Liver (tissue), 8 donors: ENCODE measurements at regions not wholly inside any gene's neighbourhood (a gene's known extent, or its start where the extent isn't known, plus 50 kb on each side); places are given as distances from the start of the nearest gene placed in this dataset.

ENCODE experiments used
- DNase-seq: peaks from one replicate; pipeline ENCODE4 v3.0.0-alpha.2; 2017; ENCODE audit warnings: low spot score
- H3K27ac ChIP-seq, 2 donors: one replicate each; pipeline ENCODE4 v1.7.0; 2013; ENCODE audit warnings: inconsistent platforms in 2 of 2, low read length in 2 of 2, control low read depth in 1 of 2, low read depth in 1 of 2, mild to moderate bottlenecking in 1 of 2
- H3K27me3 ChIP-seq, 4 donors: one replicate each; pipeline versions ENCODE4 v1.6.1 to v1.7.0; 2013; ENCODE audit warnings: low read length in 3 of 4, inconsistent platforms in 1 of 4, mild to moderate bottlenecking in 1 of 4, moderate library complexity in 1 of 4; ENCODE audit not compliant: control insufficient read depth in 4 of 4, insufficient read depth in 4 of 4
- H3K36me3 ChIP-seq, 4 donors: one replicate each; pipeline versions ENCODE4 v1.6.1 to v1.7.0; 2013; ENCODE audit warnings: low read length in 3 of 4, mild to moderate bottlenecking in 3 of 4, low read depth in 1 of 4, moderate library complexity in 1 of 4; ENCODE audit not compliant: control insufficient read depth in 4 of 4, insufficient read depth in 3 of 4
- H3K4me1 ChIP-seq, 4 donors: one replicate each; pipeline versions ENCODE4 v1.6.1 to v1.7.0; 2013; ENCODE audit warnings: low read length in 3 of 4, mild to moderate bottlenecking in 3 of 4, moderate library complexity in 1 of 4; ENCODE audit not compliant: control insufficient read depth in 4 of 4, insufficient read depth in 4 of 4
- H3K4me3 ChIP-seq, 3 donors: one replicate each; pipeline versions ENCODE4 v1.6.1 to v1.7.0; 2013; ENCODE audit warnings: low read length in 3 of 3, control low read depth in 1 of 3, low read depth in 1 of 3, mild to moderate bottlenecking in 1 of 3
- H3K9ac ChIP-seq, 2 donors: one replicate each; pipeline ENCODE4 v1.7.0; 2013; ENCODE audit warnings: low read length in 2 of 2, mild to moderate bottlenecking in 2 of 2, moderate library complexity in 2 of 2, control low read depth in 1 of 2, low read depth in 1 of 2
- H3K9me3 ChIP-seq, 4 donors: one replicate each; pipeline versions ENCODE4 v1.6.1 to v1.7.0; 2013; ENCODE audit warnings: low read length in 3 of 4; ENCODE audit not compliant: control insufficient read depth in 4 of 4
- CTCF ChIP-seq: fragments of 150-350 bp; IDR thresholded peaks from 2 replicates; pipeline ENCODE4 v1.5.1; 2017; ENCODE audit warnings: improper control_type of control experiment, low read depth, low read length; ENCODE audit not compliant: missing input control
- FOXA2 ChIP-seq: IDR thresholded peaks from 2 replicates; pipeline ENCODE4 v1.6.1; 2016; ENCODE audit warnings: antibody characterized with exemption
- GABPA ChIP-seq, 2 donors: IDR thresholded peaks in 1 of 2; conservative IDR thresholded peaks in 1 of 2; 2 replicates each; pipeline ENCODE4 v1.6.1; 2016; ENCODE audit warnings: antibody characterized with exemption in 2 of 2, mild to moderate bottlenecking in 1 of 2, moderate library complexity in 1 of 2
- HNF4A ChIP-seq, 2 donors: conservative IDR thresholded peaks; 2 replicates each; pipeline ENCODE4 v1.6.1; 2016; ENCODE audit warnings: antibody characterized with exemption in 2 of 2, mild to moderate bottlenecking in 2 of 2
- HNF4G ChIP-seq: IDR thresholded peaks from 2 replicates; pipeline ENCODE4 v1.6.1; 2016; ENCODE audit warnings: antibody characterized with exemption
- RAD21 ChIP-seq, 2 donors: IDR thresholded peaks; 2 replicates each; pipeline ENCODE4 v1.6.1; 2016; ENCODE audit warnings: antibody characterized with exemption in 2 of 2, mild to moderate bottlenecking in 2 of 2
- REST ChIP-seq: IDR thresholded peaks from 2 replicates; pipeline ENCODE4 v1.6.1; 2016; ENCODE audit warnings: antibody characterized with exemption, mild to moderate bottlenecking
- RXRA ChIP-seq, 2 donors: IDR thresholded peaks; 2 replicates each; pipeline ENCODE4 v1.6.1; 2017 to 2018; ENCODE audit warnings: antibody characterized with exemption in 2 of 2, mild to moderate bottlenecking in 1 of 2
- TAF1 ChIP-seq: conservative IDR thresholded peaks from 2 replicates; pipeline ENCODE4 v1.6.1; 2016; ENCODE audit warnings: antibody characterized with exemption, mild to moderate bottlenecking
- YY1 ChIP-seq: IDR thresholded peaks from 2 replicates; pipeline ENCODE4 v1.6.1; 2016; ENCODE audit warnings: antibody characterized with exemption, mild to moderate bottlenecking
- ZBTB33 ChIP-seq: IDR thresholded peaks from 2 replicates; pipeline ENCODE4 v1.6.1; 2016; ENCODE audit warnings: antibody characterized with exemption
- WGBS: extraction: QIAGEN DNeasy Blood & Tissue Kit; methylation state at CpG from one replicate; pipeline ENCODE4 v1.1.7; 2013; 5-methylcytosine and 5-hydroxymethylcytosine counted together
- TF ChIP-seq, protein P1 (sequence below): IDR thresholded peaks from 2 replicates; pipeline ENCODE4 v1.6.1; 2016; ENCODE audit warnings: antibody characterized with exemption
- donor health status: healthy.
- donor health status: healthy.
- donor health status: healthy.
- donor health status: healthy.
- donor health status: healthy.

DNA sequence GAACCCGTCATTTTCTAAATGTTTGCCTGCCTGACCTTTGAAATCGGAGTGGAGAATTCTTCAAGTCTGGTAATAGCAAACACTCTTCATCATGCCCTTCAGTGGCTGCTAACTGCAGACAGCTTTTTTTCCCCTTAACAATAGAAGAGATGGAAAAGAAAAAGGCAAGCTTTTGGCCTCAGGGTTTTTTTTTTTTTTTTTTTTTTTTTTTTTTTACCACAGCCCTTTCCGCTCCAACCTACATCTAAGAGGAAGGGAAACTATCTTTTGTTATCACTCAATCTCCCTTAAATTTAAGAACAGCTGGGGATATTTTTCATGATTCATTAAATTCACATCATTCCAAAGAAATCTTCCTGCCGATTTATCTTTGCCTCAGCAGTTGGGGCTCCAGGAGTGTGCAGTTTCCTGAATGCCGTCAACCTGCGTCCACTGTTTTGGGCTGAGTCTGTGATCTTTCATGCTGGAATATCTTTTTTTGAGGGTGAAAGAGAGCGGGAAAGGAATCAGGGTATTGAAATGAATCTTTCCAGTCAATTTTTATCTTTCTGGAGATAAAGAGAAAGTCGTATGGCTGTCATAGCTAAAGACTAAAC lies 144.5 kb upstream of the SMYD2 start:
- H3K4me1 ChIP-seq = no peaks in the 10 kb centered on the region
- 82% methylated on average over 8 of the region's 8 CpGs for WGBS
- H3K27ac ChIP-seq = no peak overlapping the region
- no peaks in the 10 kb centered on the region for H3K9me3 ChIP-seq
- H3K9ac ChIP-seq = no peak overlapping the region
- H3K4me3 ChIP-seq = no peak overlapping the region
- TF ChIP-seq HNF4A (conservative IDR thresholded peaks at IDR 0.05) = no peak
- TF ChIP-seq TAF1 = no peak
- no peak for TF ChIP-seq ZBTB33
- no peak for TF ChIP-seq HNF4G
- no peak for TF ChIP-seq REST
- TF ChIP-seq GABPA (IDR thresholded peaks at IDR 0.05 in 1 of 2, conservative IDR thresholded peaks at IDR 0.05 in 1 of 2) = no peak
- TF ChIP-seq CTCF = no peak
- TF ChIP-seq RAD21 (IDR thresholded peaks at IDR 0.05) = no peak
- TF ChIP-seq, protein P1, sequence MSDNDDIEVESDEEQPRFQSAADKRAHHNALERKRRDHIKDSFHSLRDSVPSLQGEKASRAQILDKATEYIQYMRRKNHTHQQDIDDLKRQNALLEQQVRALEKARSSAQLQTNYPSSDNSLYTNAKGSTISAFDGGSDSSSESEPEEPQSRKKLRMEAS = no peak
- TF ChIP-seq FOXA2 = no peak
- no peak for DNase-seq
- H3K27me3 ChIP-seq = no peaks in the 10 kb centered on the region
- no peaks in the 10 kb centered on the region for H3K36me3 ChIP-seq

GRCh38 chr1:214141486-214141885 lies 139.5 kb upstream of the SMYD2 start:
- H3K36me3 ChIP-seq = no peaks in the 10 kb centered on the region
- H3K4me1 ChIP-seq = no peaks in the 10 kb centered on the region
- TF ChIP-seq, protein P1 = no peak
- TF ChIP-seq RAD21 (IDR thresholded peaks at IDR 0.05) (no peak), HNF4G (no peak), YY1 (no peak), RXRA (IDR thresholded peaks at IDR 0.05) (no peak), ZBTB33 (no peak), REST (no peak), FOXA2 (no peak), GABPA (IDR thresholded peaks at IDR 0.05 in 1 of 2, conservative IDR thresholded peaks at IDR 0.05 in 1 of 2) (no peak), TAF1 (no peak), CTCF (no peak)
- no peaks in the 10 kb centered on the region for H3K9me3 ChIP-seq
- H3K27me3 ChIP-seq = no peaks in the 10 kb centered on the region
- no peak for DNase-seq
- WGBS = 95% methylated on average over 4 of the region's 4 CpGs
- no peak overlapping the region for H3K4me3 ChIP-seq
- H3K9ac ChIP-seq = no peak overlapping the region
- H3K27ac ChIP-seq = no peak overlapping the region
